B cell (primary cell): ENCODE measurements at regions not wholly inside any gene's neighbourhood (a gene's known extent, or its start where the extent isn't known, plus 50 kb on each side); places are given as distances from the start of the nearest gene placed in this dataset.

Source experiments
- EZH2 ChIP-seq: IDR thresholded peaks from 2 replicates; pipeline ENCODE4 v1.6.1; 2012; ENCODE audit warnings: borderline replicate concordance, low read depth, mild to moderate bottlenecking, moderate library complexity, low read length; ENCODE audit not compliant: insufficient read depth, poor library complexity, severe bottlenecking
- TF ChIP-seq, protein P1 (sequence below): fragments of 200-600 bp; IDR thresholded peaks from one replicate; pipeline ENCODE4 v1.8.0; 2022; ENCODE audit warnings: antibody characterized with exemption, mild to moderate bottlenecking

DNA sequence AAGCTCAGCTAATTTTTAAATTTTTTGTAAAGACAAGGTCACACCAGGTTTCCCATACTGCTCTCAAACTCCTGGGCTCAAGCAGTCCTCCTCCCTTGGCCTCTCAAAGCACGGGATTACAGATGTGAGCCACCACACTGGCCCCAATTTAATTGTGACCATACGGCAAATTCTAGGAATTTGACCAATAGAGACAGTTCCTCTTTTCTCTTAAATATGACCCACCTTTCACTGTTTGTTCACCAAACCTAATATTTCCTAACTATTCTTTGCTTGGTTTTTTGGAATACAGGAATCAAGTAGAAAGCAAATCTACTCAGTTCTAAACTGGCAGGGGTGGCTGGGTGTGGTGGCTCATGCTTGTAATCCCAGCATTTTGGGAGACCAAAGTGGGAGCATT is 264.0 kb downstream of the SHQ1 start:
- TF ChIP-seq, protein P1, sequence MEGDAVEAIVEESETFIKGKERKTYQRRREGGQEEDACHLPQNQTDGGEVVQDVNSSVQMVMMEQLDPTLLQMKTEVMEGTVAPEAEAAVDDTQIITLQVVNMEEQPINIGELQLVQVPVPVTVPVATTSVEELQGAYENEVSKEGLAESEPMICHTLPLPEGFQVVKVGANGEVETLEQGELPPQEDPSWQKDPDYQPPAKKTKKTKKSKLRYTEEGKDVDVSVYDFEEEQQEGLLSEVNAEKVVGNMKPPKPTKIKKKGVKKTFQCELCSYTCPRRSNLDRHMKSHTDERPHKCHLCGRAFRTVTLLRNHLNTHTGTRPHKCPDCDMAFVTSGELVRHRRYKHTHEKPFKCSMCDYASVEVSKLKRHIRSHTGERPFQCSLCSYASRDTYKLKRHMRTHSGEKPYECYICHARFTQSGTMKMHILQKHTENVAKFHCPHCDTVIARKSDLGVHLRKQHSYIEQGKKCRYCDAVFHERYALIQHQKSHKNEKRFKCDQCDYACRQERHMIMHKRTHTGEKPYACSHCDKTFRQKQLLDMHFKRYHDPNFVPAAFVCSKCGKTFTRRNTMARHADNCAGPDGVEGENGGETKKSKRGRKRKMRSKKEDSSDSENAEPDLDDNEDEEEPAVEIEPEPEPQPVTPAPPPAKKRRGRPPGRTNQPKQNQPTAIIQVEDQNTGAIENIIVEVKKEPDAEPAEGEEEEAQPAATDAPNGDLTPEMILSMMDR, result no peak
- TF ChIP-seq EZH2, result no peak
